ENCODE measurements at regions not wholly inside any gene's neighbourhood (a gene's known extent, or its start where the extent isn't known, plus 50 kb on each side); places are given as distances from the start of the nearest gene placed in this dataset.

DNA sequence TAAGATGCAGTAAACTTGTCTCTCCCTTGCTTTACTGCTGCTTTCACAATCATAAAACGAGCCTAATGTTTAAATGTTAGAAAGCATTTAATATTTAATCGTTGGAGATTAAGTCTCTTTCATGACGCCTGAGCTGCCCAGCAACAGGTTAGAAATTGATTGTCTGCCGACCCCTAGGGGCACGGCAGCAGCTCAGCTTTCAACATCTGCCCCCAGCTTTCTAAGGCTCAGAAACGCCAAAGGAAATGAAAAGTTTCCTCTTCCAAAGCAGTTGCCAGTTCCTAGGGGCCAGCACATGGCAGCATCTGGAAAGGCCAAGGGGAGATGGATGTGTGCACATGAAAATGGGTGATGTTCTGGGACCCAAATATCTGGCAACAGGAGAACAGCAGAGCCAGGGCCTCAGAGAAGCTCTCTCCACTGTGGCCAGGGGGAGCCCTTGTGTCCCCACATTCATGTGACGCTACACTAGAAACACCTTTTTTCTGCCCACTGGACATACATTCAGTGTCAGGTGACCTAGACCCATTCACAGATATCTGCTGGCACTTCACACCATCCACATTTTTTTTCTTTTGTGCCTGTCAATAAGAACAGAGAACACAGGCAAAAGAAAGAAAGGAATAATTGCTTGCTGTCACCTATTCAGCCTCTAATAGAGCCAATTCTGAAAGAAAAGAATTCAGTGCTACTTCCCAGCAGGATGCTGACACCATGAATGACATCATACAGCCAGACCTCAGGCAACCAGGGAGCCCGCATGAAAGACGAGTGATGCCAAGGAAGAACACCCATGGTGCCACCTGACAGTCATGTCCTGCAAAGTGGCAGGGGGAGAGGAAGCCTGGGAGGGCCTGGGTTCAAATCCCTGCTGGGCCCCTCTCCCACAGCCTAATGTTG lies 205.0 kb upstream of the TAS2R1 start:
- no peak for DNase-seq (ENCODE audit: low spot score in 2 of 2)
- H3K27me3 ChIP-seq: no peaks in the 10 kb centered on the region
- H3K9me3 ChIP-seq: no peaks in the 10 kb centered on the region
- no peaks in the 10 kb centered on the region for H3K36me3 ChIP-seq
- no peak overlapping the region for H3K27ac ChIP-seq
- H3K4me3 ChIP-seq: no peak overlapping the region
- intact Hi-C loops (cut with DNase I; ENCODE audit: low total_unique reads): no loop called here
- H3K4me1 ChIP-seq: no peaks in the 10 kb centered on the region
- TF ChIP-seq POLR2A (IDR thresholded peaks at IDR 0.05) (no peak), POLR2AphosphoS5 (IDR thresholded peaks at IDR 0.05) (no peak)
- TF ChIP-seq, protein P1, sequence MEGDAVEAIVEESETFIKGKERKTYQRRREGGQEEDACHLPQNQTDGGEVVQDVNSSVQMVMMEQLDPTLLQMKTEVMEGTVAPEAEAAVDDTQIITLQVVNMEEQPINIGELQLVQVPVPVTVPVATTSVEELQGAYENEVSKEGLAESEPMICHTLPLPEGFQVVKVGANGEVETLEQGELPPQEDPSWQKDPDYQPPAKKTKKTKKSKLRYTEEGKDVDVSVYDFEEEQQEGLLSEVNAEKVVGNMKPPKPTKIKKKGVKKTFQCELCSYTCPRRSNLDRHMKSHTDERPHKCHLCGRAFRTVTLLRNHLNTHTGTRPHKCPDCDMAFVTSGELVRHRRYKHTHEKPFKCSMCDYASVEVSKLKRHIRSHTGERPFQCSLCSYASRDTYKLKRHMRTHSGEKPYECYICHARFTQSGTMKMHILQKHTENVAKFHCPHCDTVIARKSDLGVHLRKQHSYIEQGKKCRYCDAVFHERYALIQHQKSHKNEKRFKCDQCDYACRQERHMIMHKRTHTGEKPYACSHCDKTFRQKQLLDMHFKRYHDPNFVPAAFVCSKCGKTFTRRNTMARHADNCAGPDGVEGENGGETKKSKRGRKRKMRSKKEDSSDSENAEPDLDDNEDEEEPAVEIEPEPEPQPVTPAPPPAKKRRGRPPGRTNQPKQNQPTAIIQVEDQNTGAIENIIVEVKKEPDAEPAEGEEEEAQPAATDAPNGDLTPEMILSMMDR (IDR thresholded peaks at IDR 0.05): no peak

DNA sequence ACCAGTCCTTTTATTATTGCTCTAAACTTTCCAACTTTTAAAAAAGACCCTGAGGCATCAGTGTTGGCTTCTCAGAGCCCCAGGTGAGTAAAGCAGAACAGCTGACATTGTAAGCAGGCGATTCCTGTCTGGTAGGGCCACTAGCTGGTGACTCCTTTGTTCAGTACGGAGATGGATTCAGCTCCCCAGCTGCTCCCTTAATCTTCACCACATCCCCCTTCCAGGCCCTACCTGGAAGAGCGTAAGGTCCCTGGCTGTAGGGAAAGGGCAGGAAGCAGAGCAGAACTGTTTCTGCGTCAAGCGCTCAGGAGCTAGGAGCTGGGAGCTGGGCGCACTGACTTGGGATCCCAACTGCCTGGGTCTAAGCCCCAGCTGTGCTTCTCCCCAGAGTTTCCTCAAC lies 203.7 kb upstream of the TAS2R1 start:
- no peaks in the 10 kb centered on the region for H3K27me3 ChIP-seq
- no peak overlapping the region for H3K4me3 ChIP-seq
- TF ChIP-seq POLR2AphosphoS5 (IDR thresholded peaks at IDR 0.05): no peak
- TF ChIP-seq, protein P1 (IDR thresholded peaks at IDR 0.05): no peak
- no peak for TF ChIP-seq POLR2A (IDR thresholded peaks at IDR 0.05)
- H3K9me3 ChIP-seq: no peaks in the 10 kb centered on the region
- no peaks in the 10 kb centered on the region for H3K36me3 ChIP-seq
- intact Hi-C loops (cut with DNase I; ENCODE audit: low total_unique reads): no loop called here
- no peaks in the 10 kb centered on the region for H3K4me1 ChIP-seq
- H3K27ac ChIP-seq: no peak overlapping the region
- no peak for DNase-seq (ENCODE audit: low spot score in 2 of 2)

DNA sequence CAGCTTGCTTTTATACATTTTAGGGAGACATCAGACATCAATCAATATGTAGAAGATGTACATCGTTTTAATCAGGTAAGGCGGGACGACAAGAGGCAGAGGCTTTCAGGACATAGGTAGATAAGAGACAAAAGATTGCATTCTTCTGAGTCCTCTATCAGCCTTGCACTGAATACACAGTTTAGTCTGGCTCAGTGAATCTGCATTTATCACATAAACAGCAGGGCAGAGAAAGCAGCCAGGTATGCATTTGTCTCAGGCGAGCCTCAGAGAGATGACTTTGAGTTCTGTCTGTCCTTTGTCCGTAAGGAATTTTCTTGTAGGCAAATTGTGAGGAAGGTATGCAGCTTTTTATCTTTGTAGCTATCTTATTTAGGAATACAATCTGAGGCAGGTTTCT lies 202.8 kb upstream of the TAS2R1 start:
- Histone ChIP-seq H3K4me3 (no peak overlapping the region), H3K36me3 (no peaks in the 10 kb centered on the region), H3K27me3 (no peaks in the 10 kb centered on the region), H3K9me3 (no peaks in the 10 kb centered on the region), H3K27ac (no peak overlapping the region), H3K4me1 (no peaks in the 10 kb centered on the region)
- DNase-seq (ENCODE audit: low spot score in 2 of 2): no peak
- intact Hi-C loops (cut with DNase I; ENCODE audit: low total_unique reads): no loop called here
- TF ChIP-seq, protein P1 (IDR thresholded peaks at IDR 0.05): no peak
- TF ChIP-seq POLR2A (IDR thresholded peaks at IDR 0.05): no peak
- no peak for TF ChIP-seq POLR2AphosphoS5 (IDR thresholded peaks at IDR 0.05)

DNA sequence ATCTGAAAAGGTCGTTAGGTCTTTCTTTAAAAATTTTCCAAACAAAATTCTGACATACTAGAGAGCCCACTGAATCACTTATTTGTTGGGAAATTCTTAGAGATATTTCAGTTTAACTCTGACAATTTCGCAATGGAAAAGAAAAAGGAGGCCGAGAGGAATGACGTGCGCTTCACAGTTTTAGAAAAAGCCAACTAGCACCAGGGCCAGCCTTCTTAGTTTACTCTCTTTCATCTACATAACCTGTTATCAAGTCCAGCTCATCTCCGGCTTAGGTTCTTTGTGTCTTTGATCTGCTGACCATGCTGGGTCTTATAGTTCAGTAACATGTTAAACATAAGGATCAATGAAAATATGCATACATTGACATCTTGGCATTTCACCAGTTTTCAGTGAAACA lies 201.7 kb upstream of the TAS2R1 start:
- H3K4me1 ChIP-seq: no peaks in the 10 kb centered on the region
- DNase-seq (ENCODE audit: low spot score in 2 of 2): no peak
- H3K4me3 ChIP-seq: no peak overlapping the region
- no peaks in the 10 kb centered on the region for H3K36me3 ChIP-seq
- H3K27me3 ChIP-seq: no peaks in the 10 kb centered on the region
- no peak for TF ChIP-seq POLR2AphosphoS5 (IDR thresholded peaks at IDR 0.05)
- TF ChIP-seq, protein P1 (IDR thresholded peaks at IDR 0.05): no peak
- TF ChIP-seq POLR2A (IDR thresholded peaks at IDR 0.05): no peak
- intact Hi-C loops (cut with DNase I; ENCODE audit: low total_unique reads): no loop called here
- no peak overlapping the region for H3K27ac ChIP-seq
- no peaks in the 10 kb centered on the region for H3K9me3 ChIP-seq

DNA sequence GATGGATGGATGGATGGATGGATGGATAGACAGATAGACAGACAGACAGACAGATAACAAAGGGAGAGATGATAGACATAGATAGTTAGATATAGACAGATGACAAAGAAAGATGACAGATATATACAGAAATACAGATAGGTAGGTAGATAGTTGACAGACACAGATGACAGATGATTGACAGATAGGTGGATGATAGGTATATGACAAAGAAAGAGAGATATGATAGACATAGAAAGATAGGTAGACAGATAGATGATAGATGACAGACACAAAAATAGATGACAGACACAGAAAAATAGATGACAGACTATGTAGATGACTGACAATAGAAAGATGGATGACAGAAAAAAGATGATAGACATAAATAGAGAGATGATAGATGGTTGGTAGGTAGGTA lies 200.0 kb upstream of the TAS2R1 start:
- no peak for TF ChIP-seq POLR2A (IDR thresholded peaks at IDR 0.05)
- TF ChIP-seq, protein P1 (IDR thresholded peaks at IDR 0.05): no peak
- TF ChIP-seq POLR2AphosphoS5 (IDR thresholded peaks at IDR 0.05): no peak
- no peak for DNase-seq (ENCODE audit: low spot score in 2 of 2)
- intact Hi-C loops (cut with DNase I; ENCODE audit: low total_unique reads): no loop called here

More for the DNA sequence above, 200.0 kb upstream of the TAS2R1 start:
- Histone ChIP-seq H3K9me3 (no peaks in the 10 kb centered on the region), H3K4me1 (no peaks in the 10 kb centered on the region), H3K4me3 (no peak overlapping the region), H3K36me3 (no peaks in the 10 kb centered on the region), H3K27ac (no peak overlapping the region), H3K27me3 (no peaks in the 10 kb centered on the region)
